OCI-LY7 (cell line): ENCODE measurements at regions not wholly inside any gene's neighbourhood (a gene's known extent, or its start where the extent isn't known, plus 50 kb on each side); places are given as distances from the start of the nearest gene placed in this dataset.

Source experiments
- BruUV-seq: library from RNA; stranded (reverse); fragments of 400-500 nt; replicated peaks from 2 replicates; lab custom pipeline; 2021; lab: Mats Ljungman, UMichigan
- CTCF ChIA-PET: fragments of 300-600 bp; sonication (Branson Sonifier 250); formaldehyde crosslinking; loops from one replicate; lab custom pipeline; 2022; ENCODE audit warnings: antibody characterized with exemption; ENCODE audit not compliant: unreplicated experiment; lab: Charles Lee
- POLR2A ChIA-PET: fragments of 300-600 bp; sonication (Branson Sonifier 250); formaldehyde crosslinking; loops from one replicate; lab custom pipeline; 2022; ENCODE audit warnings: antibody characterized with exemption; lab: Charles Lee
- DNase-seq: peaks from one replicate; pipeline ENCODE4 v3.0.0-alpha.2; 2015; ENCODE audit warnings: low spot score
- H2AFZ ChIP-seq: fragments of 200-600 bp; sonication (generic), shearing (Covaris generic); 2 replicates; pipeline ENCODE4 v1.6.1; 2014; ENCODE audit warnings: mild to moderate bottlenecking, antibody characterized with exemption, low read length, moderate library complexity
- H3K27ac ChIP-seq: fragments of 200-600 bp; sonication (generic); 2 replicates; pipeline ENCODE4 v1.5.1; 2014; ENCODE audit warnings: mixed run types, low read depth, mild to moderate bottlenecking, moderate library complexity, low read length, inconsistent platforms; ENCODE audit not compliant: poor library complexity, severe bottlenecking
- H3K36me3 ChIP-seq: fragments of 200-600 bp; sonication (generic); 2 replicates; pipeline ENCODE4 v1.6.1; 2014; ENCODE audit warnings: mild to moderate bottlenecking, antibody characterized with exemption, low read length, moderate library complexity, mixed read lengths; ENCODE audit not compliant: insufficient read depth
- H3K4me1 ChIP-seq: fragments of 200-600 bp; sonication (generic); 2 replicates; pipeline ENCODE4 v1.5.1; 2014; ENCODE audit warnings: mild to moderate bottlenecking, low read length; ENCODE audit not compliant: insufficient read depth, poor library complexity, severe bottlenecking
- H3K4me2 ChIP-seq: fragments of 200-600 bp; sonication (generic); 2 replicates; pipeline ENCODE4 v1.6.1; 2014; ENCODE audit warnings: mild to moderate bottlenecking, low read length
- H3K4me3 ChIP-seq: fragments of 200-600 bp; sonication (generic); 2 replicates; pipeline ENCODE4 v1.5.1; 2014; ENCODE audit warnings: mild to moderate bottlenecking, low read depth, low read length; ENCODE audit not compliant: poor library complexity, severe bottlenecking
- H3K79me2 ChIP-seq: fragments of 200-600 bp; sonication (generic); 2 replicates; pipeline ENCODE4 v1.6.1; 2016; ENCODE audit warnings: low read depth, mild to moderate bottlenecking, low read length, moderate library complexity, mixed read lengths; ENCODE audit not compliant: insufficient read depth
- H3K9me2 ChIP-seq: fragments of 200-600 bp; sonication (generic); 2 replicates; pipeline ENCODE4 v1.6.1; 2016; ENCODE audit warnings: mild to moderate bottlenecking, low read length, mixed read lengths; ENCODE audit not compliant: insufficient read depth
- H3K9me3 ChIP-seq: fragments of 200-600 bp; sonication (generic); 2 replicates; pipeline ENCODE4 v1.6.1; 2014; ENCODE audit warnings: mild to moderate bottlenecking, mixed run types, low read length, mixed read lengths
- H4K20me1 ChIP-seq: fragments of 200-600 bp; sonication (generic); 2 replicates; pipeline ENCODE4 v1.6.1; 2014; ENCODE audit warnings: mild to moderate bottlenecking, antibody characterized with exemption, low read length, moderate library complexity, mixed read lengths; ENCODE audit not compliant: insufficient read depth
- CTCF ChIP-seq: fragments of 200-600 bp; sonication (generic); conservative IDR thresholded peaks from 2 replicates; pipeline ENCODE4 v1.5.1; 2014; ENCODE audit warnings: mild to moderate bottlenecking, antibody characterized with exemption, low read length, moderate library complexity, mixed read lengths
- EZH2phosphoT487 ChIP-seq: fragments of 200-600 bp; sonication (generic); IDR thresholded peaks from 2 replicates; pipeline ENCODE4 v1.6.1; 2018; ENCODE audit warnings: low read depth, borderline replicate concordance, mild to moderate bottlenecking, mixed run types, antibody characterized with exemption, low read length, moderate library complexity, mixed read lengths
- intact Hi-C: fragments of 100-400 bp; cut with micrococcal nuclease; formaldehyde crosslinking; loops from one replicate; pipeline ENCODE4 v1.10.0; 2022; ENCODE audit not compliant: unreplicated experiment

DNA sequence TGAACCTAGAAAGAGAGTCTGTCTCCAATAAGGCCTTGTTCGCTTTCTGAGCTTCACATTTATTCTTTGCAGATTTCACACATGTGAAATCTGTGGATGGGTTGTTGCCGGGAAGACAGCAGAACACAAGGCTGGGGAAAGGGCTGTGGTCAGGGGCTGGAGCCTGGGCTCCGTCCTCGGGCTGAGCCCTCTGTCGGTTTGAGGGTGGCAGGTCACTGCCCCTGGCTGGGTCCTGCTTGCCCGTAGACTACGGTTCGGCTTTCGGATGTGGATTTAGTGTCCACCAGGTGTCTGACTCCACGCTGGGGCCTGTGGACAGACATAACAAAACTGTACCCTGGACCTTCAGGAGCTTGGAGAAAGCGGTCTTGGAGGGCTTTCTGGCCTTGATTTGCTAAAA lies 117.0 kb upstream of the ALX4 start:
- no peak overlapping the region for H3K4me2 ChIP-seq
- ChIA-PET CTCF (no interaction called here), POLR2A (no interaction called here)
- H3K36me3 ChIP-seq: no peaks in the 10 kb centered on the region
- no peak overlapping the region for H2AFZ ChIP-seq
- no peak overlapping the region for H3K4me3 ChIP-seq
- no peak overlapping the region for H3K27ac ChIP-seq
- BruUV-seq: no TSS peak
- no peaks in the 10 kb centered on the region for H4K20me1 ChIP-seq
- no peaks in the 10 kb centered on the region for H3K4me1 ChIP-seq
- intact Hi-C loops: no loop called here
- no peak for TF ChIP-seq CTCF
- TF ChIP-seq EZH2phosphoT487: no peak
- H3K9me3 ChIP-seq: no peaks in the 10 kb centered on the region
- no peaks in the 10 kb centered on the region for H3K79me2 ChIP-seq
- H3K9me2 ChIP-seq: no peaks in the 10 kb centered on the region
- DNase-seq: no peak

DNA sequence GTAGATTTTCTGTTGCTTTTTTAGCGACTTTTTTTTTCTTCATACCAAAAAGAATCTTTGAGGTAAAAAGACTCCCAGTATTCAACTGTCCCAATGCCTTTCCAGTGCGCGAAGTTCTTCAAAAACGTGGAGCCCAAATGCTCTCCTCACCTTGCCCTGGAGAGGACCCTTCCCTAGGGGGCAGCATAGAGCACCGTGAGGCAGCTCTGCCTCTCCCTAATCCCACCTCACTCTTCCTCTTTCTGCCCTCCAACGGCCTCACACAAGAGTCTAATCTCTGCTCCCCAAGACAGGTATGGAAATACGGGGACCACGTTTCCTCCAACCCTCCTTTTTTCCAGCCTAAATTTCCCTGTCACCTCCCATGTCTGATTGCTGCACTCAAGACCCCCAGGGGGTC lies 117.5 kb upstream of the ALX4 start:
- no peaks in the 10 kb centered on the region for H3K4me1 ChIP-seq
- H3K4me2 ChIP-seq: no peak overlapping the region
- H3K36me3 ChIP-seq: no peaks in the 10 kb centered on the region
- H3K4me3 ChIP-seq: no peak overlapping the region
- intact Hi-C loops: no loop called here
- no peaks in the 10 kb centered on the region for H3K9me2 ChIP-seq
- TF ChIP-seq EZH2phosphoT487 (no peak), CTCF (peak; percentile 71)
- DNase-seq: peak; percentile 9
- CTCF ChIA-PET: no interaction called here
- no peak overlapping the region for H3K27ac ChIP-seq
- H4K20me1 ChIP-seq: no peaks in the 10 kb centered on the region
- no peaks in the 10 kb centered on the region for H3K79me2 ChIP-seq
- H2AFZ ChIP-seq: no peak overlapping the region
- H3K9me3 ChIP-seq: no peaks in the 10 kb centered on the region
- BruUV-seq: no TSS peak
- POLR2A ChIA-PET: no interaction called here

DNA sequence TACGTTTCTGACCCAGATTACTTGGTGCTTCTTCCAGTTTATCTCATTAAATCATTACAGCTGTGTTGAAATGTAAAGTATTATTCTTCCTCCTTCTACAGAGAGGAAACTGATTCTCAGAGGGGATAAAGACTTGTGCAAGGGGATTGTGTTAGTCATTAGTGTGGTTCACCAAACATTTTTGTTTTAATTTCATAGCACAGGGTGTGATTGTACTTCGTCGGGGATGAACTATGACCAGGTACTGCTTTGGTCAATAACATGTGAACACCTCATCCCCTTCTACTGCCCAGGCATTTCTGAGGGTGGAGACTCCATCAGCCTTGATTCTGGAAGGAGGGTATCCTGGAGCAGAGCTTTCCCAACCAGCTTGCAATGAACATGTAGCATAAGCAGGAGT lies 120.2 kb upstream of the ALX4 start:
- no peaks in the 10 kb centered on the region for H3K9me2 ChIP-seq
- H4K20me1 ChIP-seq: no peaks in the 10 kb centered on the region
- no peaks in the 10 kb centered on the region for H3K79me2 ChIP-seq
- ChIA-PET CTCF (no interaction called here), POLR2A (no interaction called here)
- H3K27ac ChIP-seq: no peak overlapping the region
- no peaks in the 10 kb centered on the region for H3K9me3 ChIP-seq
- H3K36me3 ChIP-seq: no peaks in the 10 kb centered on the region
- BruUV-seq: no TSS peak
- no peak for TF ChIP-seq CTCF
- DNase-seq: no peak
- no peak overlapping the region for H2AFZ ChIP-seq
- H3K4me2 ChIP-seq: no peak overlapping the region
- H3K4me3 ChIP-seq: no peak overlapping the region
- no peaks in the 10 kb centered on the region for H3K4me1 ChIP-seq
- intact Hi-C loops: no loop called here
